GM18907 (cell line): ENCODE measurements at regions not wholly inside any gene's neighbourhood (a gene's known extent, or its start where the extent isn't known, plus 50 kb on each side); places are given as distances from the start of the nearest gene placed in this dataset.

ENCODE experiments used
- ATAC-seq: cut with Tn5 transposase; IDR thresholded peaks from one replicate; pipeline ENCODE4 v1.9.1; 2021; ENCODE audit warnings: mild to moderate bottlenecking, moderate library complexity; ENCODE audit not compliant: unreplicated experiment

DNA sequence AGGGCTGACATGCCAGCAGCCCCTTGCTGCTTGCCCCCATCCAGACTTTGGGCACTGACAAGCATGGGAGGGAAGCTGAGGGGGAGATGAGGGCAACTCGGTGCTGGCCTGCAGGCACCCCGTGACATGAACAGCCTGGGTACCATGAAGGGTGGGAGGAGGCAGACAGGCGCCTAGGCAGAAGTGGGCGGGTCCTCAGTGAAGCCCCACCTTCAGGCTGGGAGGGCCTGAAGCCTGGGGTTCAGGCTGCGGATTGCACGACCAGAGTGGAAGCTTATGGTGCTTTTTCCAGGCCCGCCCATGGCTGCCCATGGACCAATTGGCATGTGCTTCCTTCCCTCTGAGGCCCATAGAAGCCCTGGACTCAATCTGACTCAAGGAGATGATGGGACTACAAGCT lies 354.1 kb downstream of the GRIA2 start:
- ATAC-seq, result no peak

DNA sequence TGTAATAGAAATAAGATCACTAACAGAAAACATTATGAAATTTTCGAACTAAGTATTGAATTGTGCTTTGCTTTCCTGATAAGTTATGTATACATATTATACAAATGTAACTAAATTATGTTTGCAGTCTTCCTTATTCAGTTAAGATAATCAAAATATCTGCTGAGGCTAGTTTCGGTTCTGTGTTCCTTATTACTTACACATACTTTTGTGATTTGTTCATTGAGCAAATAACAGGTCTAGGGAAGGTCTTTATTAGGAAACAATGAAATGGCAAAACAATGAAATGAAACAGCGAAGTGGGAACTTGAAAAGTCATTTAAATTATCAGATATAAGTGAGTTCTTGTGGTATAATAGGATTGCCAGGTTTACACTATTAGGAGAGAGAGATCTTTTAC lies 352.4 kb downstream of the GRIA2 start:
- no peak for ATAC-seq

DNA sequence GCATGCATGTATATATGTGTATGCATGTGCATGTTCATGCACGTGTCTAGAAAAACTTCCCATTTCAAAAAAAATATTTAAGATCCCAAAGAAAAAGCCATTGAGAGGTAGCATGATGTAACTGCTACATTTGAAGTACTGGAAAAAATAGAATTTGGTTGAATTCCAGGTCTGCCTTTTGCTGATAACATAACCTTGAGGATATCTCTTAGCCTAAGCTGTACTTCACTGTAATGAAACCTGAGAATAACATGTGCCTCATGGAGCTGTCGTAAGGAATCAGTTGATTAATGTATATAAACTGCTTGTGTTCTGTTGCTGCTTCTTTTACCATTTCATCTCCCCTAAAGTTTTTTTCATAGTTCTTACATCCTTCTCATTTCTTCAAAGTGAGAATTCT lies 351.8 kb downstream of the GRIA2 start:
- no peak for ATAC-seq

DNA sequence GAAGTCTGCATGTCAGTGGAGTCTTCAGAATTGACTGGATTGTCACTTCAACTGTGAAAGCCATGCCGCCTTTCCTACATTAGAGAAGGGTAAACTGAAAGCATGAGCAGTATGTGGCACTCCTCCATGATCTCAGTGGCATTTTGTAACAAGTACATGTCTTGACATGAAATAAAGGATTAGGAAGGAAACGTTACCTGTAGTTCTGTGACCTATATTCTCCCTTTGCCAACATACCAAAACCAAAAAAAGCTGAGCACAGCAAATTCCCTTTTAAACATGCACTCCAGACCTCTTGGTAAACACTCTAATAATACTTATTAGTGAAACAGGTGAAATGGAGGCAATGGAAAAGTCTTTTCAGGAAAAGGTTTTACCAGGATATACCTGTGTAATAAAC lies 344.2 kb downstream of the GRIA2 start:
- no peak for ATAC-seq

DNA sequence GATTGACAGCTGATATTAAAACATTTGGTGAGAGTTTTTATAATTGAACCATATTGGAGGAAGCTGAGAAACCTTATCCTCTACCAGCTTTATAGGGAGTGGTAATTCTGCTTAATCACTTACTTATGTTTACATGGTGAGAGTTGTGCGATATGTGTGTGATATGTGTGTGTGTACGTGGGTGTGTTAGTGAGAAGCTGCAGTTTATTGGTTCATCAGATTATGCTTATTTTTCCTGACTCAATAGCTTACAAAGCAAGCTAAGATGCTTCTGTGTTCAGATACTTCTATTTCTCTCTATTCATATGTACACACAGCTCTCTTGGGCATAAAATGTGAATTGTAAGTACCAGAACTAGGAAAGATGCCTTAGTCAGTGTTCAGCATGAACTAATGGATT lies 343.7 kb downstream of the GRIA2 start:
- ATAC-seq, result no peak

DNA sequence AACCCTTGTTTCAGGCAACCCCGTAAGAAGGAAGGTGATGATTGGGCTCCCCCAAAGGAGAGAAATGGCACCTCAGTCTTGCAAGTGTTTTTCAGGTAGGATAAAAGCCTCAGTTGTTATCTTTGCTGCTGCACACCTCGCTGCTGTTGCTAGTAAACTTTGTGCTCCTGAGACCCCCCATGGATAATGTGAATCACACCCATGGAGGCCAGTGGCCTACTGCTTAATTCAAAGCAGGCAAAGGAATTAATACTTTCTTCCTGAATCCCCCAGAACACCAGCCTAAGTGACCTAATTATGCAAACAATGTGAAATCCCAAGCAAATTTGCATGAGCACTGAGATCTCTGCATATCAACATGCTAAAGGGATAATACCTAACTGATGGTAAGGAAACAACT lies 337.5 kb downstream of the GRIA2 start:
- no peak for ATAC-seq

DNA sequence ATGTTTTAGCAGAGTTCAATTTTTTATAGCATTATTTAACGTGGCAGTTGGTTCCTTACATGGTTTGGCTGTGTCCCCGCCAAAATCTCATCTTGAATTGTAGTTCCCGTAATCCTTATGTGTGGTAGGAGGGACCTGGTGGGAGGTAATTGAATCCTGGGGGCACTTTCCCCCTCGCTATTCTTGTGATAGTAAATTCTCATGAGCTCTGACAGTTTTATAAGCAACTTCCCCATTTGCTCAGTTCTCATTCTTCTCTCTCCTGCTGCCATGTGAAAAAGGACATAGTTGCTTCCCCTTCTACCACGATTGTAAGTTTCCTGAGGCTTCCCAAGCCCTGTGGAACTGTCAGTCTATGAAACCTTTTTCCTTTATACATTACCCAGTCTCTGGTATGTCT lies 329.5 kb downstream of the GRIA2 start:
- ATAC-seq, result no peak

DNA sequence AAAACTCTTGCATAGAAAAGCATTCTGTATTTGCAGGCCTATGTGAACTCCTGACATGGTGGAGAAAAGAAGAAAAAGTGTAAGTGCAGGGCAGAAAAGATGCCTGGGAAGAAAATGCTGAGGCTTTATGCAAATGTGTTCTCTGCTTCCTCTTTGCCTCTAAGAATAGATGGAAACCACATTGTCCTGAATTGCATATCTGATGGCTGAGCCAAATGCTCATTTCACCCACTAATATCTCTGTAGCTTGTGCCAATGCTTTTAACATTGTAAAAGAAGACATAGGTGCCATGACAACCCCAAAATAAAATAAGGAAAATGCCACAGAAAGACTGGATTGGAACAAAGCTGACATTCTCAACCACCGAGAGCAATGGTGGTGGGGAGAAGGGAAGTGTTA lies 307.4 kb downstream of the GRIA2 start:
- ATAC-seq, result no peak

DNA sequence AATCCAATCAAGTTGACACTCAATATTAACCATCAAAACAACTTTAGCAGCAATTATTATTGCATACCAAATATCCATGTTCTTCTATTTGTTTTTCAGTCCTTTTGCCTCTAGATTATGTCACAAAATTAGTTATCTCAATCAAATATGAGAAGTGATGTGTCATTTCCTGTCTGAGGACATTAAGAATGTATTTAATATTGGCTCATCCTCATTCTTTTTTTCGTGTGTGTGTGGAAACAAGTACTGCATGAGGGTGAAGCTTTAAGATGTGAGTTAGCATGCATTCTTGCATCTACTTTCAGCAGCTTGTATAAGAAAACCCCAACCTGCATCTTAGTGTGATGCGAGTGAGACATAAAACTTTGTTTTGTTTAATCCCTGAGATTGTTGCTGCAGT lies 301.4 kb downstream of the GRIA2 start:
- ATAC-seq, result no peak

DNA sequence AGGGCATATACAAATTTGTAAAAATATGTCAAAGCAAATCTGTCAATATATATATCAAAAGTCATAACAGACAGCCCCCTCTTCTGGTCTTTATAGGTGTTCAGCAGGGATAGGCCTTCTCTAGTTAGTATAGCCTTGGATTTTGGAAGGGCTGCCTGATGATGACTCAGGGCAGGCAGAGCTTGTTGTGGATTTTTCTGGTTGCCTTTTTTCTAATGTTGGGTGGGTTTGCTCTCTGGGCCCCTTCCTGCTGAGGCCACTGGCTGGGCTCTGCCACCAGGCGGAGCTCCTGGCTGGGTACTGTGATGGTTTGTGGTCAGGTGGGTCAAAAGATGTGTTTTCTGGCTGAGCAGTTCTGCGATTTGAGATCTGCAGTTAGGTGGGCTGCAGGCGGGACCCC lies 294.2 kb downstream of the GRIA2 start:
- no peak for ATAC-seq

DNA sequence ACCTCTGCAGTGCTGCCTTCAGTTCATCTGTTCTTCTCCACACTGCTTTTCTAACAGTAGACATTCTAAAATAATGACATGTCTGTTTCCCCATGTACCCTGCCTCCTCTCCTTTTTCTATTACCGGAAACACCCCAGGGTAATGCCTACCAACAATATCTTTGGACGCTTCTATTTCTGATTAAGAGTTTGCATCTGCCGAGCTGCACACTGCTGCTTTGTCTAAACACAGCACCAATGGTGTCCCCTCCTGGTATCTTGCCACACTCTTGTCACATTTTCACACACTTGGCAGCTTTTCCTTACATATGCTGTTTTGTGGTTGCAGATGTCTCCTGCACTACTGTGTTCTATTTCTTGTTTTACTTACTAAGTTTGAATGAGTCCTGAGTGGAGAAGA lies 288.8 kb downstream of the GRIA2 start:
- ATAC-seq, result no peak

DNA sequence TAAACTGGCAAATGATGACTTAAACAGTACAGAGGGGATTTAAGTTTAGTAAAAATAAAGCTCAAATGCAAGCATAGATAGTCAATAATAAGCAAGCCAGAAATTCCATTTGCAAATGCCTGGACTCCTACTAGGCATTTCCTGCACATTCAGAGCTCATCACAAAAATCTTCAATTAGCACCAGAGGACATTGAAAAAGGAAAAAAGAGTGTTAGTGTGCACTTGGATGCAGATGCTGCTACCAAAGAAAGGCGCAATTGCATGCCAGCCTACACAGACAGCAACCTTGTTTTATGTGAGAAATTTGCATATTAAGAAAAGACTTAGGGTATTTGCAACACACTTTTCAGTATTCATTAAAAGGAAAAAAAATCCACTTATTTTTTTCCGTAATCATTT lies 282.1 kb downstream of the GRIA2 start:
- ATAC-seq, result no peak

DNA sequence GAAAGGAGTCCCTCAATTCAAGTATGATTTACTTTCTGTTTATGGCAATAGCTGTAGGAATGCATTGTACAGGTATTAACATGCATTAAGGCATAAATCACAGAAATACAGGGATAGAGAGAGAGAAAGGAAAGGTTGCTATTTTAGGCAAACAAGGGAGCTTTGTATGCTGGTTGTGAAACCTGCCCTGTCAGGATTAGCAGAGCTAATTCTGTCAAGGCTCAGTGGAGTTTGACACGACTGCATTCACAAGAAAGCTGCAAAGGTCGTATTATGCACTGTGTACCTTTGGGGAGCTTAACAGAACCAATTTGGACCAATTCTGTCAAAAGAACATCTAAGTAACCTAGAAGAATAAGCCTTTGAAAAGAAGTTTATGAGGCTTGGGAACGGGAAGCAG lies 239.3 kb downstream of the GRIA2 start:
- ATAC-seq, result no peak

DNA sequence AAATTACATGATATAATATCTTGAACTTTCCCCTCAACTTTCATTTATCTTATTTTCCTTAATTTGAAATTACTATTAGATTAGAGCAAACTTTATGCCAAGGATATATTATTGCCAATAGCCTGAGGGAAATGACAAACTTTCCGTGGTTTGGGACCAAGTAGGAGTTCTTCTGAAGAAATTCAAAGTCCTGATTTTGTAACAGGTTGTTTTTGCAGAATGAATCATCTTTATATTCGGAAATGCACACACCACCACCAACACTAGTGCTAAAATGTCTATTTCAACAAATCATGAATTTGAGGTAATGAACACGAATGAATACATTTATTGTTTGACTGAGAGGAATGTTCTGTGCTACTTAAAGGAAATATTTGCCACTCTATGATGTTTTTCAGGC lies 226.7 kb downstream of the GRIA2 start:
- no peak for ATAC-seq

DNA sequence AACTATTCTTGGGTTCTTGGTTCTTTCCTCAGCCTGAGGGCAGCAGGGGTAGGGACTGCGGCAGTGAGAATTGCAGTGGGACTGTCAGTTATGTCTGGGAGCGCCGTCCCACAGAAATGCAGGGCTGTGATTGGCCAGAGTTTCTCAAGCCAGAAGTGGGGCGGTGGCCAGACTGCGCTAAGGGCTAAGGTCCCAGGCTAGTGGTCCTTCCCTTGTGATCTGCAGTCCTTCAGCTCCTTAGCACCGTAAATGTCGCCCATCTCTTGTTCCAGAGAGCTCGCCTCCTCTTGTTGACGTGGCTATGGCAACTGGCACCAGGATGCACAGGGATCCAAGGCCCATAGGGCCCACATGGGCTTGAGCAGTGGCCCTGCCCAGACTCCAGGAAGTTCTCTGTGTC lies 223.5 kb downstream of the GRIA2 start:
- no peak for ATAC-seq

DNA sequence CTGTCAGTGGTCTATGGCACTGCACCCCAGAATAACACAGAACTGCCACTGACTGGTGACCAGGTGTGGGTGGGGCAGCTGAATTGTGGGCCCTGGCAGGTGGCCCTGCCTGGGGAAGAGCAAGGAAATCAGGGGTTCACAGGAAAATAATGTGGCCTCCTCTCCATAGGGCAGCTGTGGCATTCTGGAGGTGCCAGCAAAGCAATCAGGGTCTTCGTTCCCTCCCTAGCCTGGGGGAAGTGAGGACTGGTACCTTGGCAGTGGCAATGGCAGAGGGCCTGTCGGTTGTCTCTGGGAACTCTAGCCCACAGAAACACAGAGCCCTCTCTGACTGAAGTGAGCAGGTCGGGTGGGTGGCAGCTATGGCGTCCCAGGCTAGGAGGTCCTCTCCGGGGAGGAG lies 223.0 kb downstream of the GRIA2 start:
- ATAC-seq, result no peak

DNA sequence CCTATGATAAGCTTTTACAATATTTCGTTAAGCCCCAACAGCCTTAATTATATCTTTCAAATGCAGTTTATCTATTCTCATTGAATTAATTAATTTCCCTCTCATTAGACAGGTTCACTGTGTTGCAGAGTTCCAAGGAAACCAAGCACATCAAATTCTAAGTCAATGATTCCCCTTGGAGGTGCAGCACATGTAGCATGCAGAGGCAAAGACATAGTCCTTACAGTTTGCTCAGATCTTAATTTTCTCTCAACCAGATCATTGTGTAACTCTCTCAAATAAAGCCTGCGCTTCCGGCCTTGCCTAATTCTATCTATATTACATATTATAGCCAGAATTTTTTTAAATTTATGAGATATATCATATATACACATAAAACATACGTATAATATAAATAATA lies 205.4 kb downstream of the GRIA2 start:
- ATAC-seq, result no peak

DNA sequence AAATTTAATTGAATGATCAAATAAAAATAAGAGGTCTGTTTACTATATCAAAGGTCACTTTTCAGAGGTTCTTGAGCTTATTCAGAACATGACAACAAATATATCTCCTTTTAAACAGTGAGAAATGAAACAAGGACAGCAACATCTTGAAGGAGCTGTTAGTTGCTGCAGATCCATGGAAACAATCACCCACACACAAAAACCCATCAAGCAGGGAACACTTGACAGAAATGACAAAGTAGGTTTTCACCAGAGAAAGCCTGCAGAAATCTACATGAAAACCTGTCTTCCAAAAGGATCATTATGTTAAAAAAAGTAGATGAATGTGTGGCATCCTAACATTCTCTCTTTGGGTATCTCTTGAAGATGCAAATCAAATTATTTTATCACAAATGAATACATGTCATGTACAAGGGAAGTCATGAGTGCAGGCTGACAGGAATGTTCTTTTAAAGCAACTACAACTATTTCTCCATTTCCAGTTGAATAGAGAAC lies 203.0 kb downstream of the GRIA2 start:
- ATAC-seq, result no peak

DNA sequence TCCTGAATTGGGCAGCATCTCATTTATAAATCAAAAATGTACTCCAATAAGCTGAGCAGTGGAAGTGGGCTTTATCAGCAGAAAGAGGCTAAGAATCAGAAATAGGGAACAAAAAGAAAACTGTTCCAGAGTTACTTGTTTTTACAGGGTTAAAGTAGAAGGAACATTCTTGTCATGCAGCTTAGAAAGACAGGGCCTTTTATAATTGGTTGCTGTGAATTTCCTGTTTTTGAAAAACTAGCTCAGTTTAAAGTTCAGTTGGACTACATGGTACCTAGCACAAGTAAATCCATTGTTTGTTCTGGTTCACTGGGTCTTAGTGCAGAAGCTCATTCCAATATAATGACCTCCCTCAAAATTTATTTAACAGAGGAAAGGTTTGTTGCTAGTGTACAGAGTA lies 200.8 kb downstream of the GRIA2 start:
- ATAC-seq, result no peak
